Liver (tissue), 8 donors: ENCODE measurements at regions not wholly inside any gene's neighbourhood (a gene's known extent, or its start where the extent isn't known, plus 50 kb on each side); places are given as distances from the start of the nearest gene placed in this dataset.

Source experiments
- DNase-seq: peaks from one replicate; pipeline ENCODE4 v3.0.0-alpha.2; 2017; ENCODE audit warnings: low spot score
- H3K27ac ChIP-seq, 2 donors: one replicate each; pipeline ENCODE4 v1.7.0; 2013; ENCODE audit warnings: inconsistent platforms in 2 of 2, low read length in 2 of 2, control low read depth in 1 of 2, low read depth in 1 of 2, mild to moderate bottlenecking in 1 of 2
- H3K27me3 ChIP-seq, 4 donors: one replicate each; pipeline versions ENCODE4 v1.6.1 to v1.7.0; 2013; ENCODE audit warnings: low read length in 3 of 4, inconsistent platforms in 1 of 4, mild to moderate bottlenecking in 1 of 4, moderate library complexity in 1 of 4; ENCODE audit not compliant: control insufficient read depth in 4 of 4, insufficient read depth in 4 of 4
- H3K36me3 ChIP-seq, 4 donors: one replicate each; pipeline versions ENCODE4 v1.6.1 to v1.7.0; 2013; ENCODE audit warnings: low read length in 3 of 4, mild to moderate bottlenecking in 3 of 4, low read depth in 1 of 4, moderate library complexity in 1 of 4; ENCODE audit not compliant: control insufficient read depth in 4 of 4, insufficient read depth in 3 of 4
- H3K4me1 ChIP-seq, 4 donors: one replicate each; pipeline versions ENCODE4 v1.6.1 to v1.7.0; 2013; ENCODE audit warnings: low read length in 3 of 4, mild to moderate bottlenecking in 3 of 4, moderate library complexity in 1 of 4; ENCODE audit not compliant: control insufficient read depth in 4 of 4, insufficient read depth in 4 of 4
- H3K4me3 ChIP-seq, 3 donors: one replicate each; pipeline versions ENCODE4 v1.6.1 to v1.7.0; 2013; ENCODE audit warnings: low read length in 3 of 3, control low read depth in 1 of 3, low read depth in 1 of 3, mild to moderate bottlenecking in 1 of 3
- H3K9ac ChIP-seq, 2 donors: one replicate each; pipeline ENCODE4 v1.7.0; 2013; ENCODE audit warnings: low read length in 2 of 2, mild to moderate bottlenecking in 2 of 2, moderate library complexity in 2 of 2, control low read depth in 1 of 2, low read depth in 1 of 2
- H3K9me3 ChIP-seq, 4 donors: one replicate each; pipeline versions ENCODE4 v1.6.1 to v1.7.0; 2013; ENCODE audit warnings: low read length in 3 of 4; ENCODE audit not compliant: control insufficient read depth in 4 of 4
- EGR1 ChIP-seq, 2 donors: IDR thresholded peaks; 2 replicates each; pipeline ENCODE4 v1.6.1; 2016 to 2018; ENCODE audit warnings: antibody characterized with exemption in 2 of 2, low read depth in 2 of 2
- FOXA1 ChIP-seq: IDR thresholded peaks from 2 replicates; pipeline ENCODE4 v1.6.1; 2016; ENCODE audit warnings: antibody characterized with exemption
- FOXA2 ChIP-seq: IDR thresholded peaks from 2 replicates; pipeline ENCODE4 v1.6.1; 2016; ENCODE audit warnings: antibody characterized with exemption
- GABPA ChIP-seq, 2 donors: IDR thresholded peaks in 1 of 2; conservative IDR thresholded peaks in 1 of 2; 2 replicates each; pipeline ENCODE4 v1.6.1; 2016; ENCODE audit warnings: antibody characterized with exemption in 2 of 2, mild to moderate bottlenecking in 1 of 2, moderate library complexity in 1 of 2
- HNF4A ChIP-seq, 2 donors: conservative IDR thresholded peaks; 2 replicates each; pipeline ENCODE4 v1.6.1; 2016; ENCODE audit warnings: antibody characterized with exemption in 2 of 2, mild to moderate bottlenecking in 2 of 2
- HNF4G ChIP-seq: IDR thresholded peaks from 2 replicates; pipeline ENCODE4 v1.6.1; 2016; ENCODE audit warnings: antibody characterized with exemption
- JUND ChIP-seq, 2 donors: IDR thresholded peaks; 2 replicates each; pipeline ENCODE4 v1.6.1; 2016; ENCODE audit warnings: antibody characterized with exemption in 2 of 2
- NR2F2 ChIP-seq: IDR thresholded peaks from 2 replicates; pipeline ENCODE4 v1.6.1; 2016; ENCODE audit warnings: antibody characterized with exemption
- RAD21 ChIP-seq, 2 donors: IDR thresholded peaks; 2 replicates each; pipeline ENCODE4 v1.6.1; 2016; ENCODE audit warnings: antibody characterized with exemption in 2 of 2, mild to moderate bottlenecking in 2 of 2
- RXRA ChIP-seq, 2 donors: IDR thresholded peaks; 2 replicates each; pipeline ENCODE4 v1.6.1; 2017 to 2018; ENCODE audit warnings: antibody characterized with exemption in 2 of 2, mild to moderate bottlenecking in 1 of 2
- SP1 ChIP-seq: IDR thresholded peaks from 2 replicates; pipeline ENCODE4 v1.6.1; 2018; ENCODE audit warnings: antibody characterized with exemption, mild to moderate bottlenecking
- TAF1 ChIP-seq: conservative IDR thresholded peaks from 2 replicates; pipeline ENCODE4 v1.6.1; 2016; ENCODE audit warnings: antibody characterized with exemption, mild to moderate bottlenecking
- YY1 ChIP-seq: IDR thresholded peaks from 2 replicates; pipeline ENCODE4 v1.6.1; 2016; ENCODE audit warnings: antibody characterized with exemption, mild to moderate bottlenecking
- WGBS: extraction: QIAGEN DNeasy Blood & Tissue Kit; methylation state at CpG from one replicate; pipeline ENCODE4 v1.1.7; 2013; 5-methylcytosine and 5-hydroxymethylcytosine counted together
- TF ChIP-seq, protein P1 (sequence below): IDR thresholded peaks from 2 replicates; pipeline ENCODE4 v1.6.1; 2016; ENCODE audit warnings: antibody characterized with exemption
- TF ChIP-seq, protein P2 (sequence below): IDR thresholded peaks from 2 replicates; pipeline ENCODE4 v1.6.1; 2016; ENCODE audit warnings: antibody characterized with exemption
- TF ChIP-seq, protein P3 (sequence below): fragments of 150-350 bp; IDR thresholded peaks from 2 replicates; pipeline ENCODE4 v1.5.1; 2017; ENCODE audit warnings: improper control_type of control experiment, low read depth, low read length; ENCODE audit not compliant: missing input control
- TF ChIP-seq, protein P4 (sequence below): IDR thresholded peaks from 2 replicates; pipeline ENCODE4 v1.6.1; 2016; ENCODE audit warnings: antibody characterized with exemption, mild to moderate bottlenecking
- TF ChIP-seq, protein P5 (sequence below): IDR thresholded peaks from 2 replicates; pipeline ENCODE4 v1.6.1; 2016; ENCODE audit warnings: antibody characterized with exemption
- donor health status: healthy.
- donor health status: healthy.
- donor health status: healthy.
- donor health status: healthy.
- donor health status: healthy.

DNA sequence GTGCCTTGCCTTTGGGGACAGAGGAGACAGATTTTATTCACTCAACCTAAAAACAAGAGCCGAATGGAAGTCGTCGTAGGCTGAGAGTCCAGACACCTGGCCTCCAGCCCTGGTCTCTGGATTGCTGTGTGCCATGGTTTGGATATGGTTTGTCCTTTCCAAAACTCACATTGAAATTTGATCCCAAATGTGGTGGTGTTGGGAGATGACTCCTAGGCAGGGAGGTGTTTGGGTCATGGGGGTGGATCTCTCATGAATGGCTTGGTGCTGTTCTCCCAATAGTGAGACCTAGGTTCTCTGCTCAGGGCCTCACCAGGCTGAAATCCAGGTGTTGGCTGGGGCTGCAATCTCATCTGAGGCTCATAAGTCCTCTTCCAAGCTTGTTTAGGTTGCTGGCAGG is 75.5 kb downstream of the FOXD2 start:
- Histone ChIP-seq H3K4me3 (no peak overlapping the region), H3K27me3 (no peaks in the 10 kb centered on the region), H3K9ac (no peak overlapping the region), H3K4me1 (peaks cover 9 to 20% (median 10%) of the 10 kb centered on the region in 4 donors), H3K9me3 (peaks cover 0 to 2% (median 0%) of the 10 kb centered on the region in 4 donors), H3K36me3 (no peaks in the 10 kb centered on the region), H3K27ac (no peak overlapping the region)
- TF ChIP-seq NR2F2 (no peak), TAF1 (no peak), EGR1 (IDR thresholded peaks at IDR 0.05; ENCODE audit: low read depth in 2 of 2) (no peak), FOXA1 (no peak), RXRA (IDR thresholded peaks at IDR 0.05) (no peak)
- TF ChIP-seq, protein P1, sequence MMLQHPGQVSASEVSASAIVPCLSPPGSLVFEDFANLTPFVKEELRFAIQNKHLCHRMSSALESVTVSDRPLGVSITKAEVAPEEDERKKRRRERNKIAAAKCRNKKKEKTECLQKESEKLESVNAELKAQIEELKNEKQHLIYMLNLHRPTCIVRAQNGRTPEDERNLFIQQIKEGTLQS, result no peak
- DNase-seq, result no peak
- 68% methylated on average over 3 of the region's 3 CpGs for WGBS

DNA sequence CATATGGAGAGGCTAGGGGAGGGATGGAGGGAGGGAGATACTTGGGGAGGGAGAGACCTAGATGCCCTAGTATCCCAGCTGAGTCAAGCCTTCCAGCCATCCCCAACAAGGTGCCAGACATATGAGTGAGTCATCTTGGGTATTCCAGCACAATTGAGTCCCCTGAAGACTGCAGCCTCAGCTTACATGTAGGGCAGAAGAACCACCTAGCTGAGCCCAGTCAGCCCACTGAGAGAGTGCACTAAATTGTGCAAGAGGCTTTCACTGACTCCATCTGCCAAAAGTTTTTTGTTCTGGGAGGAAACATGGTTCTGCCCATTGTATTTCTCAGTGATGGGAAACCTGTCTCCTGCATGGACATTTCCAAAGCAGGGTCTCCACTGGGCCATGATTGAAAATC is 76.4 kb downstream of the FOXD2 start:
- Histone ChIP-seq H3K27ac (no peak overlapping the region), H3K4me3 (no peak overlapping the region), H3K4me1 (peaks cover under 1 to 12% (median 2%) of the 10 kb centered on the region in 4 donors), H3K36me3 (no peaks in the 10 kb centered on the region), H3K9ac (no peak overlapping the region), H3K27me3 (no peaks in the 10 kb centered on the region), H3K9me3 (peaks cover 0 to 2% (median 0%) of the 10 kb centered on the region in 4 donors)
- DNase-seq, result no peak
- no peak for TF ChIP-seq FOXA2
- TF ChIP-seq SP1, result no peak
- TF ChIP-seq, protein P2, sequence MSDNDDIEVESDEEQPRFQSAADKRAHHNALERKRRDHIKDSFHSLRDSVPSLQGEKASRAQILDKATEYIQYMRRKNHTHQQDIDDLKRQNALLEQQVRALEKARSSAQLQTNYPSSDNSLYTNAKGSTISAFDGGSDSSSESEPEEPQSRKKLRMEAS, result no peak
- no peak for TF ChIP-seq RAD21 (IDR thresholded peaks at IDR 0.05)
- no peak for TF ChIP-seq HNF4A (conservative IDR thresholded peaks at IDR 0.05)
- TF ChIP-seq JUND (IDR thresholded peaks at IDR 0.05), result no peak
- TF ChIP-seq, protein P3, sequence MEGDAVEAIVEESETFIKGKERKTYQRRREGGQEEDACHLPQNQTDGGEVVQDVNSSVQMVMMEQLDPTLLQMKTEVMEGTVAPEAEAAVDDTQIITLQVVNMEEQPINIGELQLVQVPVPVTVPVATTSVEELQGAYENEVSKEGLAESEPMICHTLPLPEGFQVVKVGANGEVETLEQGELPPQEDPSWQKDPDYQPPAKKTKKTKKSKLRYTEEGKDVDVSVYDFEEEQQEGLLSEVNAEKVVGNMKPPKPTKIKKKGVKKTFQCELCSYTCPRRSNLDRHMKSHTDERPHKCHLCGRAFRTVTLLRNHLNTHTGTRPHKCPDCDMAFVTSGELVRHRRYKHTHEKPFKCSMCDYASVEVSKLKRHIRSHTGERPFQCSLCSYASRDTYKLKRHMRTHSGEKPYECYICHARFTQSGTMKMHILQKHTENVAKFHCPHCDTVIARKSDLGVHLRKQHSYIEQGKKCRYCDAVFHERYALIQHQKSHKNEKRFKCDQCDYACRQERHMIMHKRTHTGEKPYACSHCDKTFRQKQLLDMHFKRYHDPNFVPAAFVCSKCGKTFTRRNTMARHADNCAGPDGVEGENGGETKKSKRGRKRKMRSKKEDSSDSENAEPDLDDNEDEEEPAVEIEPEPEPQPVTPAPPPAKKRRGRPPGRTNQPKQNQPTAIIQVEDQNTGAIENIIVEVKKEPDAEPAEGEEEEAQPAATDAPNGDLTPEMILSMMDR, result no peak
- TF ChIP-seq HNF4G, result no peak
- TF ChIP-seq, protein P4, sequence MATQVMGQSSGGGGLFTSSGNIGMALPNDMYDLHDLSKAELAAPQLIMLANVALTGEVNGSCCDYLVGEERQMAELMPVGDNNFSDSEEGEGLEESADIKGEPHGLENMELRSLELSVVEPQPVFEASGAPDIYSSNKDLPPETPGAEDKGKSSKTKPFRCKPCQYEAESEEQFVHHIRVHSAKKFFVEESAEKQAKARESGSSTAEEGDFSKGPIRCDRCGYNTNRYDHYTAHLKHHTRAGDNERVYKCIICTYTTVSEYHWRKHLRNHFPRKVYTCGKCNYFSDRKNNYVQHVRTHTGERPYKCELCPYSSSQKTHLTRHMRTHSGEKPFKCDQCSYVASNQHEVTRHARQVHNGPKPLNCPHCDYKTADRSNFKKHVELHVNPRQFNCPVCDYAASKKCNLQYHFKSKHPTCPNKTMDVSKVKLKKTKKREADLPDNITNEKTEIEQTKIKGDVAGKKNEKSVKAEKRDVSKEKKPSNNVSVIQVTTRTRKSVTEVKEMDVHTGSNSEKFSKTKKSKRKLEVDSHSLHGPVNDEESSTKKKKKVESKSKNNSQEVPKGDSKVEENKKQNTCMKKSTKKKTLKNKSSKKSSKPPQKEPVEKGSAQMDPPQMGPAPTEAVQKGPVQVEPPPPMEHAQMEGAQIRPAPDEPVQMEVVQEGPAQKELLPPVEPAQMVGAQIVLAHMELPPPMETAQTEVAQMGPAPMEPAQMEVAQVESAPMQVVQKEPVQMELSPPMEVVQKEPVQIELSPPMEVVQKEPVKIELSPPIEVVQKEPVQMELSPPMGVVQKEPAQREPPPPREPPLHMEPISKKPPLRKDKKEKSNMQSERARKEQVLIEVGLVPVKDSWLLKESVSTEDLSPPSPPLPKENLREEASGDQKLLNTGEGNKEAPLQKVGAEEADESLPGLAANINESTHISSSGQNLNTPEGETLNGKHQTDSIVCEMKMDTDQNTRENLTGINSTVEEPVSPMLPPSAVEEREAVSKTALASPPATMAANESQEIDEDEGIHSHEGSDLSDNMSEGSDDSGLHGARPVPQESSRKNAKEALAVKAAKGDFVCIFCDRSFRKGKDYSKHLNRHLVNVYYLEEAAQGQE, result no peak
- TF ChIP-seq, protein P1, result no peak
- no peak for TF ChIP-seq GABPA (IDR thresholded peaks at IDR 0.05 in 1 of 2, conservative IDR thresholded peaks at IDR 0.05 in 1 of 2)
- TF ChIP-seq YY1, result no peak
- no peak for TF ChIP-seq RXRA (IDR thresholded peaks at IDR 0.05)
- TF ChIP-seq TAF1, result no peak
- no peak for TF ChIP-seq FOXA1
- TF ChIP-seq EGR1 (IDR thresholded peaks at IDR 0.05; ENCODE audit: low read depth in 2 of 2), result no peak
- TF ChIP-seq, protein P5, sequence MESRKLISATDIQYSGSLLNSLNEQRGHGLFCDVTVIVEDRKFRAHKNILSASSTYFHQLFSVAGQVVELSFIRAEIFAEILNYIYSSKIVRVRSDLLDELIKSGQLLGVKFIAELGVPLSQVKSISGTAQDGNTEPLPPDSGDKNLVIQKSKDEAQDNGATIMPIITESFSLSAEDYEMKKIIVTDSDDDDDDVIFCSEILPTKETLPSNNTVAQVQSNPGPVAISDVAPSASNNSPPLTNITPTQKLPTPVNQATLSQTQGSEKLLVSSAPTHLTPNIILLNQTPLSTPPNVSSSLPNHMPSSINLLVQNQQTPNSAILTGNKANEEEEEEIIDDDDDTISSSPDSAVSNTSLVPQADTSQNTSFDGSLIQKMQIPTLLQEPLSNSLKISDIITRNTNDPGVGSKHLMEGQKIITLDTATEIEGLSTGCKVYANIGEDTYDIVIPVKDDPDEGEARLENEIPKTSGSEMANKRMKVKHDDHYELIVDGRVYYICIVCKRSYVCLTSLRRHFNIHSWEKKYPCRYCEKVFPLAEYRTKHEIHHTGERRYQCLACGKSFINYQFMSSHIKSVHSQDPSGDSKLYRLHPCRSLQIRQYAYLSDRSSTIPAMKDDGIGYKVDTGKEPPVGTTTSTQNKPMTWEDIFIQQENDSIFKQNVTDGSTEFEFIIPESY, result no peak
- no peak for TF ChIP-seq NR2F2
